SJSA1 (cell line): ENCODE measurements at regions not wholly inside any gene's neighbourhood (a gene's known extent, or its start where the extent isn't known, plus 50 kb on each side); places are given as distances from the start of the nearest gene placed in this dataset.

ENCODE experiments used
- DNase-seq, 2 experiments: peaks; one replicate each; pipeline ENCODE4 v3.0.0-alpha.2; 2015 to 2020; ENCODE audit warnings: low spot score in 2 of 2, low read depth in 1 of 2
- H3K27ac ChIP-seq: fragments of 250-450 bp; sonication (Bioruptor Pico); 2 replicates; pipeline ENCODE4 v1.5.1; 2020; ENCODE audit warnings: mild to moderate bottlenecking, moderate library complexity
- H3K27me3 ChIP-seq: fragments of 250-450 bp; sonication (Bioruptor Pico); replicated peaks from 2 replicates; pipeline ENCODE4 v1.5.1; 2020; ENCODE audit warnings: mild to moderate bottlenecking, moderate library complexity
- H3K36me3 ChIP-seq: fragments of 250-450 bp; sonication (Bioruptor Pico); 2 replicates; pipeline ENCODE4 v1.5.1; 2020; ENCODE audit warnings: mild to moderate bottlenecking
- H3K4me1 ChIP-seq: fragments of 250-450 bp; sonication (Bioruptor Pico); replicated peaks from 2 replicates; pipeline ENCODE4 v1.6.1; 2021; ENCODE audit warnings: mild to moderate bottlenecking
- H3K4me3 ChIP-seq: fragments of 250-450 bp; sonication (Bioruptor Pico); 2 replicates; pipeline ENCODE4 v1.5.1; 2020; ENCODE audit warnings: mild to moderate bottlenecking
- H3K9me3 ChIP-seq: fragments of 250-450 bp; sonication (Bioruptor Pico); replicated peaks from 2 replicates; pipeline ENCODE4 v1.5.1; 2020; ENCODE audit warnings: mild to moderate bottlenecking

- Histone ChIP-seq H3K9me3 (no peaks in the 10 kb centered on the region), H3K36me3 (no peaks in the 10 kb centered on the region), H3K27me3 (no peaks in the 10 kb centered on the region), H3K27ac (no peak overlapping the region), H3K4me3 (no peak overlapping the region), H3K4me1 (no peaks in the 10 kb centered on the region)
- no peak for DNase-seq
These were observed 114.8 kb upstream of the FUT8 start for GRCh38 chr14:65297744-65298143.

- Histone ChIP-seq H3K36me3 (no peaks in the 10 kb centered on the region), H3K27me3 (no peaks in the 10 kb centered on the region), H3K27ac (no peak overlapping the region), H3K9me3 (no peaks in the 10 kb centered on the region), H3K4me1 (no peaks in the 10 kb centered on the region), H3K4me3 (no peak overlapping the region)
- no peak for DNase-seq
These were observed 112.7 kb upstream of the FUT8 start for GRCh38 chr14:65299826-65300225.

- H3K4me3 ChIP-seq: no peak overlapping the region
- DNase-seq: no peak
- H3K36me3 ChIP-seq: no peaks in the 10 kb centered on the region
- H3K9me3 ChIP-seq: no peaks in the 10 kb centered on the region
- H3K27me3 ChIP-seq: no peaks in the 10 kb centered on the region
- no peaks in the 10 kb centered on the region for H3K4me1 ChIP-seq
- no peak overlapping the region for H3K27ac ChIP-seq
These were observed 110.5 kb upstream of the FUT8 start for GRCh38 chr14:65301862-65302539.

- no peaks in the 10 kb centered on the region for H3K36me3 ChIP-seq
- no peaks in the 10 kb centered on the region for H3K4me1 ChIP-seq
- H3K4me3 ChIP-seq: no peak overlapping the region
- no peaks in the 10 kb centered on the region for H3K9me3 ChIP-seq
- no peak for DNase-seq
- H3K27me3 ChIP-seq: no peaks in the 10 kb centered on the region
- no peak overlapping the region for H3K27ac ChIP-seq
These were observed 109.8 kb upstream of the FUT8 start for GRCh38 chr14:65302571-65303189.

GRCh38 chr14:65303190-65303898 is 109.2 kb upstream of the FUT8 start:
- H3K9me3 ChIP-seq: no peaks in the 10 kb centered on the region
- H3K4me3 ChIP-seq: no peak overlapping the region
- no peaks in the 10 kb centered on the region; the same call in 1 of the 2 replicates for H3K4me1 ChIP-seq
- no peaks in the 10 kb centered on the region for H3K36me3 ChIP-seq
- no peak for DNase-seq
- no peaks in the 10 kb centered on the region for H3K27me3 ChIP-seq
- no peak overlapping the region for H3K27ac ChIP-seq

GRCh38 chr14:65303899-65304222 is 108.7 kb upstream of the FUT8 start:
- no peak for DNase-seq
- Histone ChIP-seq H3K4me3 (no peak overlapping the region), H3K9me3 (no peaks in the 10 kb centered on the region), H3K27me3 (no peaks in the 10 kb centered on the region), H3K36me3 (no peaks in the 10 kb centered on the region), H3K4me1 (peaks cover 5% of the 10 kb centered on the region; the same call in 1 of the 2 replicates), H3K27ac (no peak overlapping the region)

GRCh38 chr14:65304239-65304638 is 108.3 kb upstream of the FUT8 start:
- Histone ChIP-seq H3K9me3 (no peaks in the 10 kb centered on the region), H3K27ac (no peak overlapping the region), H3K36me3 (no peaks in the 10 kb centered on the region), H3K27me3 (no peaks in the 10 kb centered on the region), H3K4me1 (peaks cover 5% of the 10 kb centered on the region; the same call in 1 of the 2 replicates), H3K4me3 (no peak overlapping the region)
- no peak for DNase-seq

GRCh38 chr14:65304963-65305362 is 107.6 kb upstream of the FUT8 start:
- Histone ChIP-seq H3K27ac (no peak overlapping the region), H3K36me3 (no peaks in the 10 kb centered on the region), H3K4me3 (no peak overlapping the region), H3K9me3 (no peaks in the 10 kb centered on the region), H3K4me1 (peaks cover 5% of the 10 kb centered on the region; the same call in 1 of the 2 replicates), H3K27me3 (no peaks in the 10 kb centered on the region)
- no peak for DNase-seq

- no peak for DNase-seq
- no peak overlapping the region for H3K4me3 ChIP-seq
- peaks cover 5% of the 10 kb centered on the region; the same call in 1 of the 2 replicates for H3K4me1 ChIP-seq
- H3K27ac ChIP-seq: no peak overlapping the region
- H3K27me3 ChIP-seq: no peaks in the 10 kb centered on the region
- no peaks in the 10 kb centered on the region for H3K36me3 ChIP-seq
- H3K9me3 ChIP-seq: no peaks in the 10 kb centered on the region
These were observed 104.0 kb upstream of the FUT8 start for GRCh38 chr14:65308536-65308935.

GRCh38 chr14:65310568-65310967 is 102.0 kb upstream of the FUT8 start:
- DNase-seq: no peak
- Histone ChIP-seq H3K4me3 (no peak overlapping the region), H3K9me3 (no peaks in the 10 kb centered on the region), H3K36me3 (no peaks in the 10 kb centered on the region), H3K27ac (no peak overlapping the region), H3K4me1 (peaks cover 11% of the 10 kb centered on the region), H3K27me3 (no peaks in the 10 kb centered on the region)

- peaks cover 11% of the 10 kb centered on the region for H3K4me1 ChIP-seq
- no peaks in the 10 kb centered on the region for H3K36me3 ChIP-seq
- H3K4me3 ChIP-seq: no peak overlapping the region
- no peaks in the 10 kb centered on the region for H3K27me3 ChIP-seq
- H3K27ac ChIP-seq: no peak overlapping the region
- no peaks in the 10 kb centered on the region; the same call in 1 of the 2 replicates for H3K9me3 ChIP-seq
- no peak for DNase-seq
These were observed 99.7 kb upstream of the FUT8 start for GRCh38 chr14:65312859-65313258.

GRCh38 chr14:65318636-65319506 is 93.7 kb upstream of the FUT8 start:
- no peaks in the 10 kb centered on the region for H3K27me3 ChIP-seq
- no peaks in the 10 kb centered on the region; the same call in 1 of the 2 replicates for H3K9me3 ChIP-seq
- H3K36me3 ChIP-seq: no peaks in the 10 kb centered on the region
- peaks cover 6% of the 10 kb centered on the region for H3K4me1 ChIP-seq
- DNase-seq: no peak
- no peak overlapping the region for H3K27ac ChIP-seq
- H3K4me3 ChIP-seq: no peak overlapping the region

GRCh38 chr14:65320661-65321308 is 91.7 kb upstream of the FUT8 start:
- no peak for DNase-seq
- Histone ChIP-seq H3K36me3 (no peaks in the 10 kb centered on the region), H3K27me3 (no peaks in the 10 kb centered on the region), H3K9me3 (no peaks in the 10 kb centered on the region; the same call in 1 of the 2 replicates), H3K27ac (no peak overlapping the region), H3K4me1 (no peaks in the 10 kb centered on the region), H3K4me3 (no peak overlapping the region)
